ENCODE measurements at regions not wholly inside any gene's neighbourhood (a gene's known extent, or its start where the extent isn't known, plus 50 kb on each side); places are given as distances from the start of the nearest gene placed in this dataset.
"Not testable (repeated sequence)": the region's sequence is repeated elsewhere in the genome, so short reads cannot be mapped to it uniquely, and the experiment has no call there.

- no peak for DNase-seq
Measured at GRCh38 chr5:127133071-127133470, 59.8 kb upstream of the C5orf63 start.

GRCh38 chr5:127136908-127137307 is 63.6 kb upstream of the C5orf63 start:
- DNase-seq = no peak

GRCh38 chr5:127143722-127144121 is 70.4 kb upstream of the C5orf63 start:
- no peak for DNase-seq

- DNase-seq = no peak
Measured at GRCh38 chr5:127153031-127153430, 79.7 kb upstream of the C5orf63 start.

- no peak for DNase-seq
Measured at GRCh38 chr5:127153521-127153920, 80.2 kb upstream of the C5orf63 start.

GRCh38 chr5:127163750-127164149 is 90.4 kb upstream of the C5orf63 start:
- no peak for DNase-seq

- no peak for DNase-seq
Measured at GRCh38 chr5:127170918-127171600, 97.8 kb upstream of the C5orf63 start.

- DNase-seq = no peak
Measured at GRCh38 chr5:127176769-127177168, 103.5 kb upstream of the C5orf63 start.

GRCh38 chr5:127182631-127183030 is 108.0 kb upstream of the MEGF10 start:
- not testable (repeated sequence) for DNase-seq

GRCh38 chr5:127183332-127183731 is 107.3 kb upstream of the MEGF10 start:
- no peak for DNase-seq

- no peak for DNase-seq
Measured at GRCh38 chr5:127184851-127185250, 105.7 kb upstream of the MEGF10 start.

GRCh38 chr5:127186657-127187056 is 103.9 kb upstream of the MEGF10 start:
- no peak for DNase-seq

GRCh38 chr5:127187706-127188105 is 102.9 kb upstream of the MEGF10 start:
- no peak for DNase-seq

- no peak for DNase-seq
Measured at GRCh38 chr5:127192150-127192549, 98.4 kb upstream of the MEGF10 start.

- DNase-seq = no peak
Measured at GRCh38 chr5:127192836-127193338, 97.7 kb upstream of the MEGF10 start.

- DNase-seq = no peak
Measured at GRCh38 chr5:127196042-127196441, 94.6 kb upstream of the MEGF10 start.

- not testable (repeated sequence) for DNase-seq
Measured at GRCh38 chr5:127197402-127198167, 93.0 kb upstream of the MEGF10 start.

- not testable (repeated sequence) for DNase-seq
Measured at GRCh38 chr5:127202738-127203137, 87.9 kb upstream of the MEGF10 start.

GRCh38 chr5:127203818-127204217 is 86.8 kb upstream of the MEGF10 start:
- no peak for DNase-seq

GRCh38 chr5:127205147-127205546 is 85.4 kb upstream of the MEGF10 start:
- no peak for DNase-seq

GRCh38 chr5:127206320-127207113 is 84.1 kb upstream of the MEGF10 start:
- DNase-seq = no peak

GRCh38 chr5:127210042-127210441 is 80.6 kb upstream of the MEGF10 start:
- no peak for DNase-seq

- DNase-seq = no peak
Measured at GRCh38 chr5:127213231-127213630, 77.4 kb upstream of the MEGF10 start.
